AG04450 (cell line): ENCODE measurements at regions not wholly inside any gene's neighbourhood (a gene's known extent, or its start where the extent isn't known, plus 50 kb on each side); places are given as distances from the start of the nearest gene placed in this dataset.

ENCODE experiments used
- CTCF ChIA-PET: fragments of 300-600, 350-600 bp; formaldehyde crosslinking; extraction: SDS; loops from one replicate; lab custom pipeline; 2022; ENCODE audit warnings: antibody characterized with exemption, inconsistent platforms; lab: Charles Lee
- POLR2A ChIA-PET: fragments of 350-600 bp; formaldehyde crosslinking; extraction: SDS; loops from one replicate; lab custom pipeline; 2021; ENCODE audit warnings: antibody characterized with exemption, inconsistent platforms; lab: Yijun Ruan, JAX
- DNase-seq: peaks from one replicate; pipeline ENCODE4 v3.0.0-alpha.2; 2011; ENCODE audit warnings: low read depth, low spot score
- H3K27ac ChIP-seq: one replicate; pipeline ENCODE4 v1.5.1; 2012; ENCODE audit warnings: low read depth, low read length, control low read depth
- H3K27me3 ChIP-seq: one replicate; pipeline ENCODE4 v1.6.0; 2012; ENCODE audit warnings: low read length; ENCODE audit not compliant: control insufficient read depth, insufficient read depth
- H3K4me3 ChIP-seq: 2 replicates; pipeline ENCODE4 v1.5.1; 2011; ENCODE audit warnings: mild to moderate bottlenecking, low read depth, low read length, control low read depth
- H3K9me3 ChIP-seq: 2 replicates; pipeline ENCODE4 v1.5.1; 2012; ENCODE audit warnings: low read length; ENCODE audit not compliant: control insufficient read depth, insufficient read depth
- TF ChIP-seq, protein P1 (sequence below): IDR thresholded peaks from 2 replicates; pipeline ENCODE4 v1.5.1; 2011; ENCODE audit warnings: low read depth, low read length, control low read depth, inconsistent platforms

DNA sequence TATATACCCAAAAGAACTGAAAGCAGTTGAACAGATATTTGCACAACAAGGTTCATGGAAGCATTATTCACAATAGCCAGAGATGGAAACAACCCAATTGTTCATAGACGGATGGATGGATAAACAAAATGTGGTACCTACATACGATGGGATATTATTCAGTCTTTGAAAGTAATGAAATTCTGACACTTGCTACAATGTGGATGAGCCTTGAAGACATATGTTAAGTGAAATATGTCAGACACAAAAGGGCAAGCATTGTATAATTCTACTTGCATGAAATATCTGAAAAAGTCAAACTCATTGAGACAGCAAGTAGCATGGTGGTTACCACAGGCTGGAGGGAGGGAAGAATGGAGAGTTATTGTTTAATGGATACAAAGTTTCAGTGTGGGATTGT, 696.1 kb downstream of the MATN1 start:
- no peak overlapping the region for H3K27ac ChIP-seq
- DNase-seq = no peak
- TF ChIP-seq, protein P1, sequence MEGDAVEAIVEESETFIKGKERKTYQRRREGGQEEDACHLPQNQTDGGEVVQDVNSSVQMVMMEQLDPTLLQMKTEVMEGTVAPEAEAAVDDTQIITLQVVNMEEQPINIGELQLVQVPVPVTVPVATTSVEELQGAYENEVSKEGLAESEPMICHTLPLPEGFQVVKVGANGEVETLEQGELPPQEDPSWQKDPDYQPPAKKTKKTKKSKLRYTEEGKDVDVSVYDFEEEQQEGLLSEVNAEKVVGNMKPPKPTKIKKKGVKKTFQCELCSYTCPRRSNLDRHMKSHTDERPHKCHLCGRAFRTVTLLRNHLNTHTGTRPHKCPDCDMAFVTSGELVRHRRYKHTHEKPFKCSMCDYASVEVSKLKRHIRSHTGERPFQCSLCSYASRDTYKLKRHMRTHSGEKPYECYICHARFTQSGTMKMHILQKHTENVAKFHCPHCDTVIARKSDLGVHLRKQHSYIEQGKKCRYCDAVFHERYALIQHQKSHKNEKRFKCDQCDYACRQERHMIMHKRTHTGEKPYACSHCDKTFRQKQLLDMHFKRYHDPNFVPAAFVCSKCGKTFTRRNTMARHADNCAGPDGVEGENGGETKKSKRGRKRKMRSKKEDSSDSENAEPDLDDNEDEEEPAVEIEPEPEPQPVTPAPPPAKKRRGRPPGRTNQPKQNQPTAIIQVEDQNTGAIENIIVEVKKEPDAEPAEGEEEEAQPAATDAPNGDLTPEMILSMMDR = no peak
- no peak overlapping the region for H3K4me3 ChIP-seq
- CTCF ChIA-PET = no interaction called here
- peaks cover under 1% of the 10 kb centered on the region for H3K27me3 ChIP-seq
- H3K9me3 ChIP-seq = no peaks in the 10 kb centered on the region
- POLR2A ChIA-PET = no interaction called here

- TF ChIP-seq, protein P1 = no peak
- no peak overlapping the region for H3K4me3 ChIP-seq
Measured at GRCh38 chr1:30024411-30025195, 698.8 kb downstream of the MATN1 start.

DNA sequence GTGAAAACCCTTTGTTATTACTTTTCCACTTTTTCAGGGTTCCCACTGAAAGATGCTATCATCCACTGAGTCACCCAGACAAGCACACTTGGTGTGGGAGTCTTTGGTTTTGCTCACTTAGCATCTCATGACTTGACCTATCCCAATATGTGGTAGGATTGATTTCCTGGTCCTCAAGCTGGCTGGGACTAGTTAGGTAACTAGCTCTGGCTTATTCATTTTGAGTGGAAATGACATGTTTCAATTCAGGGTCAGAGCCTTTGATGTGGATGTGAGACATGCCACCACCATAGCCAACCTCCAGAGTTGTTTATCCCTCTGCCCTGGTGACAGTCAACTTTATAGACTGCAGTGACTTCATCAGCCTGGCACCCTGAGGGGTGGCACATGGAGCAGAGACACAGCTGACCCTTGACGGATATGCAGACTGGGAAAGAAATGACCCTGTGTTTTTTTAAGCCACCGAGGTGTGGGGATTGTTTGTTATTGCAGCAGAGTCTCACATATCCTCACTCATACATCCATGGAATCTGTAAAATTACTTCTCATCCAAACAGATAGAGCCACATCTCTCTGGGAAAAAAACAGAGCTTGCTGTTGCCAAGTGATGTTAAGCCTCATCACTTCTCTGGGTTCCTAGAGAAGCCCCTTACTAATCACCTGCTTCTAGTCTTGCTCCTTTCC, 699.9 kb downstream of the MATN1 start:
- POLR2A ChIA-PET = no interaction called here
- DNase-seq = no peak
- no peaks in the 10 kb centered on the region for H3K27me3 ChIP-seq
- TF ChIP-seq, protein P1 = no peak
- CTCF ChIA-PET = no interaction called here
- H3K4me3 ChIP-seq = no peak overlapping the region
- H3K27ac ChIP-seq = no peak overlapping the region
- no peaks in the 10 kb centered on the region for H3K9me3 ChIP-seq

More at GRCh38 chr1:30024411-30025195, 698.8 kb downstream of the MATN1 start:
- no peaks in the 10 kb centered on the region for H3K9me3 ChIP-seq
- POLR2A ChIA-PET = no interaction called here
- no peak overlapping the region for H3K27ac ChIP-seq
- CTCF ChIA-PET = no interaction called here
- no peaks in the 10 kb centered on the region for H3K27me3 ChIP-seq
- DNase-seq = no peak

GRCh38 chr1:30014031-30014430, 709.4 kb downstream of the MATN1 start:
- no peak for DNase-seq

More at GRCh38 chr1:30014031-30014430, 709.4 kb downstream of the MATN1 start:
- Histone ChIP-seq H3K4me3 (no peak overlapping the region), H3K27ac (no peak overlapping the region), H3K27me3 (no peaks in the 10 kb centered on the region), H3K9me3 (no peaks in the 10 kb centered on the region)
- ChIA-PET POLR2A (no interaction called here), CTCF (no interaction called here)
- TF ChIP-seq, protein P1 = no peak
